ENCODE measurements at regions not wholly inside any gene's neighbourhood (a gene's known extent, or its start where the extent isn't known, plus 50 kb on each side); places are given as distances from the start of the nearest gene placed in this dataset.

GRCh38 chr14:61139006-61139599, 142.0 kb downstream of the TMEM30B start:
- no peaks in the 10 kb centered on the region for H3K4me1 ChIP-seq (ENCODE audit: control insufficient read depth in 4 of 4, insufficient read depth in 4 of 4, low read length in 3 of 4)
- H3K27ac ChIP-seq (ENCODE audit: low read depth in 1 of 2, low read length in 2 of 2) = no peak overlapping the region
- no peak for DNase-seq (ENCODE audit: low spot score)
- no peaks in the 10 kb centered on the region for H3K27me3 ChIP-seq (ENCODE audit: control insufficient read depth in 4 of 4, insufficient read depth in 4 of 4, low read length in 3 of 4)
- no peak for TF ChIP-seq ZBTB33 (IDR thresholded peaks at IDR 0.05)
- TF ChIP-seq, protein P1, sequence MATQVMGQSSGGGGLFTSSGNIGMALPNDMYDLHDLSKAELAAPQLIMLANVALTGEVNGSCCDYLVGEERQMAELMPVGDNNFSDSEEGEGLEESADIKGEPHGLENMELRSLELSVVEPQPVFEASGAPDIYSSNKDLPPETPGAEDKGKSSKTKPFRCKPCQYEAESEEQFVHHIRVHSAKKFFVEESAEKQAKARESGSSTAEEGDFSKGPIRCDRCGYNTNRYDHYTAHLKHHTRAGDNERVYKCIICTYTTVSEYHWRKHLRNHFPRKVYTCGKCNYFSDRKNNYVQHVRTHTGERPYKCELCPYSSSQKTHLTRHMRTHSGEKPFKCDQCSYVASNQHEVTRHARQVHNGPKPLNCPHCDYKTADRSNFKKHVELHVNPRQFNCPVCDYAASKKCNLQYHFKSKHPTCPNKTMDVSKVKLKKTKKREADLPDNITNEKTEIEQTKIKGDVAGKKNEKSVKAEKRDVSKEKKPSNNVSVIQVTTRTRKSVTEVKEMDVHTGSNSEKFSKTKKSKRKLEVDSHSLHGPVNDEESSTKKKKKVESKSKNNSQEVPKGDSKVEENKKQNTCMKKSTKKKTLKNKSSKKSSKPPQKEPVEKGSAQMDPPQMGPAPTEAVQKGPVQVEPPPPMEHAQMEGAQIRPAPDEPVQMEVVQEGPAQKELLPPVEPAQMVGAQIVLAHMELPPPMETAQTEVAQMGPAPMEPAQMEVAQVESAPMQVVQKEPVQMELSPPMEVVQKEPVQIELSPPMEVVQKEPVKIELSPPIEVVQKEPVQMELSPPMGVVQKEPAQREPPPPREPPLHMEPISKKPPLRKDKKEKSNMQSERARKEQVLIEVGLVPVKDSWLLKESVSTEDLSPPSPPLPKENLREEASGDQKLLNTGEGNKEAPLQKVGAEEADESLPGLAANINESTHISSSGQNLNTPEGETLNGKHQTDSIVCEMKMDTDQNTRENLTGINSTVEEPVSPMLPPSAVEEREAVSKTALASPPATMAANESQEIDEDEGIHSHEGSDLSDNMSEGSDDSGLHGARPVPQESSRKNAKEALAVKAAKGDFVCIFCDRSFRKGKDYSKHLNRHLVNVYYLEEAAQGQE (IDR thresholded peaks at IDR 0.05) = no peak
- TF ChIP-seq FOXA1 (IDR thresholded peaks at IDR 0.05) = no peak
- no peak for TF ChIP-seq SP1 (IDR thresholded peaks at IDR 0.05)
- no peak for TF ChIP-seq RXRA (IDR thresholded peaks at IDR 0.05)
- TF ChIP-seq, protein P2, sequence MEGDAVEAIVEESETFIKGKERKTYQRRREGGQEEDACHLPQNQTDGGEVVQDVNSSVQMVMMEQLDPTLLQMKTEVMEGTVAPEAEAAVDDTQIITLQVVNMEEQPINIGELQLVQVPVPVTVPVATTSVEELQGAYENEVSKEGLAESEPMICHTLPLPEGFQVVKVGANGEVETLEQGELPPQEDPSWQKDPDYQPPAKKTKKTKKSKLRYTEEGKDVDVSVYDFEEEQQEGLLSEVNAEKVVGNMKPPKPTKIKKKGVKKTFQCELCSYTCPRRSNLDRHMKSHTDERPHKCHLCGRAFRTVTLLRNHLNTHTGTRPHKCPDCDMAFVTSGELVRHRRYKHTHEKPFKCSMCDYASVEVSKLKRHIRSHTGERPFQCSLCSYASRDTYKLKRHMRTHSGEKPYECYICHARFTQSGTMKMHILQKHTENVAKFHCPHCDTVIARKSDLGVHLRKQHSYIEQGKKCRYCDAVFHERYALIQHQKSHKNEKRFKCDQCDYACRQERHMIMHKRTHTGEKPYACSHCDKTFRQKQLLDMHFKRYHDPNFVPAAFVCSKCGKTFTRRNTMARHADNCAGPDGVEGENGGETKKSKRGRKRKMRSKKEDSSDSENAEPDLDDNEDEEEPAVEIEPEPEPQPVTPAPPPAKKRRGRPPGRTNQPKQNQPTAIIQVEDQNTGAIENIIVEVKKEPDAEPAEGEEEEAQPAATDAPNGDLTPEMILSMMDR (IDR thresholded peaks at IDR 0.05; ENCODE audit: low read depth, low read length, missing input control) = no peak
- TF ChIP-seq FOXA2 (IDR thresholded peaks at IDR 0.05) = no peak
- TF ChIP-seq HNF4G (IDR thresholded peaks at IDR 0.05) = no peak
- TF ChIP-seq NR2F2 (IDR thresholded peaks at IDR 0.05) = no peak
- TF ChIP-seq JUND (IDR thresholded peaks at IDR 0.05) = no peak
- no peak for TF ChIP-seq TAF1 (conservative IDR thresholded peaks at IDR 0.05)
- TF ChIP-seq GABPA (IDR thresholded peaks at IDR 0.05 in 1 of 2, conservative IDR thresholded peaks at IDR 0.05 in 1 of 2) = no peak
- TF ChIP-seq RAD21 (IDR thresholded peaks at IDR 0.05) = no peak
- TF ChIP-seq, protein P3, sequence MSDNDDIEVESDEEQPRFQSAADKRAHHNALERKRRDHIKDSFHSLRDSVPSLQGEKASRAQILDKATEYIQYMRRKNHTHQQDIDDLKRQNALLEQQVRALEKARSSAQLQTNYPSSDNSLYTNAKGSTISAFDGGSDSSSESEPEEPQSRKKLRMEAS (IDR thresholded peaks at IDR 0.05) = no peak
- TF ChIP-seq EGR1 (IDR thresholded peaks at IDR 0.05; ENCODE audit: low read depth in 2 of 2) = no peak
- no peak for TF ChIP-seq HNF4A (conservative IDR thresholded peaks at IDR 0.05)
- H3K4me3 ChIP-seq (ENCODE audit: low read depth in 1 of 3, low read length in 3 of 3) = no peak overlapping the region
- H3K9me3 ChIP-seq (ENCODE audit: control insufficient read depth in 4 of 4, low read length in 3 of 4) = peaks cover 0 to 5% (median 2%) of the 10 kb centered on the region in 4 donors
- H3K9ac ChIP-seq (ENCODE audit: low read depth in 1 of 2, low read length in 2 of 2) = no peak overlapping the region
- no peaks in the 10 kb centered on the region for H3K36me3 ChIP-seq (ENCODE audit: control insufficient read depth in 4 of 4, insufficient read depth in 3 of 4, low read depth in 1 of 4, low read length in 3 of 4)
- 79% methylated on average over 2 of the region's 2 CpGs for WGBS

GRCh38 chr14:61132894-61133293, 148.2 kb downstream of the TMEM30B start:
- DNase-seq (ENCODE audit: low spot score) = no peak
- H3K36me3 ChIP-seq (ENCODE audit: control insufficient read depth in 4 of 4, insufficient read depth in 3 of 4, low read depth in 1 of 4, low read length in 3 of 4) = no peaks in the 10 kb centered on the region
- WGBS = 89% methylated on average over 6 of the region's 6 CpGs

More at GRCh38 chr14:61132894-61133293, 148.2 kb downstream of the TMEM30B start:
- H3K4me1 ChIP-seq (ENCODE audit: control insufficient read depth in 4 of 4, insufficient read depth in 4 of 4, low read length in 3 of 4) = no peaks in the 10 kb centered on the region
- no peak overlapping the region for H3K4me3 ChIP-seq (ENCODE audit: low read depth in 1 of 3, low read length in 3 of 3)
- TF ChIP-seq, protein P1 (IDR thresholded peaks at IDR 0.05) = no peak
- no peak for TF ChIP-seq ATF3 (IDR thresholded peaks at IDR 0.05)
- TF ChIP-seq FOXA1 (IDR thresholded peaks at IDR 0.05) = no peak
- no peak for TF ChIP-seq HNF4A (conservative IDR thresholded peaks at IDR 0.05)
- no peak for TF ChIP-seq FOXA2 (IDR thresholded peaks at IDR 0.05)
- no peak for TF ChIP-seq RXRA (IDR thresholded peaks at IDR 0.05)
- no peak overlapping the region for H3K9ac ChIP-seq (ENCODE audit: low read depth in 1 of 2, low read length in 2 of 2)
- H3K27ac ChIP-seq (ENCODE audit: low read depth in 1 of 2, low read length in 2 of 2) = no peak overlapping the region
- no peaks in the 10 kb centered on the region for H3K27me3 ChIP-seq (ENCODE audit: control insufficient read depth in 4 of 4, insufficient read depth in 4 of 4, low read length in 3 of 4)
- no peaks in the 10 kb centered on the region for H3K9me3 ChIP-seq (ENCODE audit: control insufficient read depth in 4 of 4, low read length in 3 of 4)

Measured in liver (tissue), 8 donors.